Testis (tissue), 2 donors: ENCODE measurements at regions not wholly inside any gene's neighbourhood (a gene's known extent, or its start where the extent isn't known, plus 50 kb on each side); places are given as distances from the start of the nearest gene placed in this dataset.

Source experiments
- DNase-seq: peaks from one replicate; pipeline ENCODE4 v3.0.0-alpha.2; 2019
- H3K27ac ChIP-seq, 2 donors: fragments of 200-600 bp; sonication (generic); one replicate each; pipeline ENCODE4 v1.5.1; 2019
- H3K27me3 ChIP-seq: fragments of 200-600 bp; sonication (generic); one replicate; pipeline ENCODE4 v1.5.1; 2019
- H3K36me3 ChIP-seq: fragments of 200-600 bp; sonication (generic); one replicate; pipeline ENCODE4 v1.5.1; 2017; ENCODE audit warnings: low read depth; ENCODE audit errors: missing control alignments
- H3K4me1 ChIP-seq: fragments of 200-600 bp; sonication (generic); one replicate; pipeline ENCODE4 v1.5.1; 2019
- H3K4me3 ChIP-seq, 2 donors: fragments of 200-600 bp; sonication (generic); one replicate each; pipeline ENCODE4 v1.5.1; 2017 to 2019
- H3K9me3 ChIP-seq: fragments of 200-600 bp; sonication (generic); one replicate; pipeline ENCODE4 v1.5.1; 2017
- POLR2A ChIP-seq: fragments of 450-650 bp; IDR thresholded peaks from one replicate; pipeline ENCODE4 v1.6.1; 2017; ENCODE audit warnings: antibody characterized with exemption, mild to moderate bottlenecking, moderate library complexity
- WGBS, 2 donors: methylation state at CpG; one replicate each; pipeline ENCODE4 v1.1.5; 2018; 5-methylcytosine and 5-hydroxymethylcytosine counted together
- intact Hi-C: fragments of 100-400 bp; cut with DNase I; formaldehyde crosslinking; loops from one replicate; pipeline ENCODE4 v1.15.1; 2023; ENCODE audit warnings: low total_unique reads
- TF ChIP-seq, protein P1 (sequence below), 3 experiments: fragments of 450-650 bp in 2 of 3; fragments of 200-600 bp in 1 of 3; sonication (generic) in 1 of 3; IDR thresholded peaks; one replicate each; pipeline ENCODE4 v1.5.1; 2016 to 2019; ENCODE audit warnings: antibody characterized with exemption in 3 of 3, mild to moderate bottlenecking in 2 of 3, moderate library complexity in 1 of 3

DNA sequence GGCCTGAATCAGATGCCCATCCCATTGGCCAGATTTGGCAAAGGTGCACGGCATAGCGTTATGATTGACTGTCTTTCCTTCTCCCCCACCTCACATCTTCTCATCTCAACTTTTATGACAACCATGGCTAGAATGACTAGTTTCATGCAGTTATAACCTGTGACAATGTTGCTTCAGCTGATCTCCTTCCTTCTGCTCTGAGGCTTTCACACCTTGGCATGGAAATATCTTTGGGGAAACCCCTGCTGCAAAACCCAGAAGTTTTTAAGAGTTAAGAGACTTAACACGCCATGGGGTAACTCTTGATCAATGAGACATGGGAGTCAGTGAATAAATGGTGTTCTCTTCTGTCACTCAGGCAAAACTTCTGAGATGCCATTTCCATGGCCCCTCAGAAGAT lies 290.7 kb upstream of the MDFIC2 start:
- Histone ChIP-seq H3K27ac (no peak overlapping the region), H3K4me1 (no peaks in the 10 kb centered on the region), H3K36me3 (no peaks in the 10 kb centered on the region), H3K4me3 (no peak overlapping the region), H3K9me3 (no peaks in the 10 kb centered on the region), H3K27me3 (no peaks in the 10 kb centered on the region)
- intact Hi-C loops = no loop called here
- WGBS, 2 donors = 72 to 74% methylated on average over 3 of the region's 3 CpGs
- no peak for DNase-seq
- no peak for TF ChIP-seq POLR2A
- TF ChIP-seq, protein P1, sequence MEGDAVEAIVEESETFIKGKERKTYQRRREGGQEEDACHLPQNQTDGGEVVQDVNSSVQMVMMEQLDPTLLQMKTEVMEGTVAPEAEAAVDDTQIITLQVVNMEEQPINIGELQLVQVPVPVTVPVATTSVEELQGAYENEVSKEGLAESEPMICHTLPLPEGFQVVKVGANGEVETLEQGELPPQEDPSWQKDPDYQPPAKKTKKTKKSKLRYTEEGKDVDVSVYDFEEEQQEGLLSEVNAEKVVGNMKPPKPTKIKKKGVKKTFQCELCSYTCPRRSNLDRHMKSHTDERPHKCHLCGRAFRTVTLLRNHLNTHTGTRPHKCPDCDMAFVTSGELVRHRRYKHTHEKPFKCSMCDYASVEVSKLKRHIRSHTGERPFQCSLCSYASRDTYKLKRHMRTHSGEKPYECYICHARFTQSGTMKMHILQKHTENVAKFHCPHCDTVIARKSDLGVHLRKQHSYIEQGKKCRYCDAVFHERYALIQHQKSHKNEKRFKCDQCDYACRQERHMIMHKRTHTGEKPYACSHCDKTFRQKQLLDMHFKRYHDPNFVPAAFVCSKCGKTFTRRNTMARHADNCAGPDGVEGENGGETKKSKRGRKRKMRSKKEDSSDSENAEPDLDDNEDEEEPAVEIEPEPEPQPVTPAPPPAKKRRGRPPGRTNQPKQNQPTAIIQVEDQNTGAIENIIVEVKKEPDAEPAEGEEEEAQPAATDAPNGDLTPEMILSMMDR (IDR thresholded peaks at IDR 0.05) = no peak

DNA sequence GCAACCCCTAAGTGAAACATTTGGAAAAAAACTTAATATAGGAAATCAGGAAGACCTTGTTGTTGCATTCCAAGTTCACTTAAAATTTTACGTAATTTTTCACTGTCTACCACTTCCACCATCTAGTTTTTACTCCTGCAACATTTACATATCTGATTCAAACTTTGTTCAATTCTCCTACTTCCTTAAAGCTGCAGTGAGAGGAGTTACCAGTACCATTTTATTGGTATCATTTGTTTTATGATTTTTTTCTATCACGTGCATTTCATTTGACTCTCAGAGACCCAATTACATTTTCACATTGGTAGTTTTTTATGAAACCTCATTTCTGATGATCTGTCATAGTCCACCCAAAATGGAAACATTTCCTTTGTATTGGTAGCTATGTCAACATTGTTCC lies 284.9 kb upstream of the MDFIC2 start:
- H3K4me3 ChIP-seq = no peak overlapping the region
- intact Hi-C loops = no loop called here
- no peaks in the 10 kb centered on the region for H3K4me1 ChIP-seq
- TF ChIP-seq POLR2A = no peak
- TF ChIP-seq, protein P1 (IDR thresholded peaks at IDR 0.05) = no peak
- no peak overlapping the region for H3K27ac ChIP-seq
- no peak for DNase-seq
- WGBS, 2 donors = 93 to 95% methylated on average over 2 of the region's 2 CpGs
- H3K36me3 ChIP-seq = no peaks in the 10 kb centered on the region
- no peaks in the 10 kb centered on the region for H3K9me3 ChIP-seq
- no peaks in the 10 kb centered on the region for H3K27me3 ChIP-seq

DNA sequence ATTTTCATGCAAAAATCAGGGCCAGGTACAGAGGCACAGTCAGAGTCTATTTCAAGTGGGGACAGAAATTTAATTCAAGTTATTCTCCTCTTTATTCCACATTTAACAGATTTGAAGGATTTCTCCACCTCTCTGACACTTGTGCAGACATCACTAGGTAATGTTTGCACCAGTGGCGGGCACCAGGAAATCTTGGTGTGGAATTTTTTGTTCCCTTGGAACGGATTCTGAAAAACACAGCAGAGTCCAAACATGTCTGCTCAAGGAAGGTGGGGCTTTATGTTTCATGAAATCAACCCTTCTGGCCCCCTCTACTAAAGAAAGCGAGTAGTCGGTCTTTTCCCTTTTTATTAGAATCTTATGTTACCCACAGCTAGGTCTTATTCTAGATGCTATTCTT lies 271.2 kb upstream of the MDFIC2 start:
- Histone ChIP-seq H3K27ac (no peak overlapping the region), H3K9me3 (no peaks in the 10 kb centered on the region), H3K4me1 (no peaks in the 10 kb centered on the region), H3K27me3 (no peaks in the 10 kb centered on the region), H3K36me3 (no peaks in the 10 kb centered on the region), H3K4me3 (no peak overlapping the region)
- WGBS, 2 donors = 93 to 96% methylated on average over 4 of the region's 4 CpGs
- intact Hi-C loops = no loop called here
- DNase-seq = no peak
- TF ChIP-seq POLR2A = no peak
- TF ChIP-seq, protein P1 (IDR thresholded peaks at IDR 0.05) = no peak

DNA sequence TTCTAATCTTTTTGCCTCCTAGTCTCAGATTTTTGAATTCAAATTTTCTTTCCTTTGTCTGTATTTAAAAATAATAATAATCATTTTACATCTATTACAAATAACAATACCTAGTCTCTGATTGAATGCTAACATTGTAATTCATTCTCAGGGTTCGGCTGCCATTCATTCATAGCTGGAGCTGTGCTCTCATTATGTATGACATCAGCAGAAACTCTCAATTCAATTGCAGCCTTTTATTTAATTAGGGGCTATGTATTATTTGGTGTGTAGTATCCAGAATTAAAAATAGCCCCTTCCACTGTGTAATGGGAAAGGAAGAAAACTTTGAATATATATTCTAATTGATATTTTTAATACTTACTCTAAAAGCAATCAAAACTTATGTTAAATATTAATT lies 270.4 kb upstream of the MDFIC2 start:
- no peaks in the 10 kb centered on the region for H3K27me3 ChIP-seq
- H3K36me3 ChIP-seq = no peaks in the 10 kb centered on the region
- WGBS, 2 donors = 70 to 94% methylated on average over 1 of the region's 1 CpG
- no peak for TF ChIP-seq POLR2A
- TF ChIP-seq, protein P1 (IDR thresholded peaks at IDR 0.05) = no peak
- intact Hi-C loops = no loop called here
- no peaks in the 10 kb centered on the region for H3K4me1 ChIP-seq
- H3K9me3 ChIP-seq = no peaks in the 10 kb centered on the region
- H3K27ac ChIP-seq = no peak overlapping the region
- no peak for DNase-seq
- H3K4me3 ChIP-seq = no peak overlapping the region

DNA sequence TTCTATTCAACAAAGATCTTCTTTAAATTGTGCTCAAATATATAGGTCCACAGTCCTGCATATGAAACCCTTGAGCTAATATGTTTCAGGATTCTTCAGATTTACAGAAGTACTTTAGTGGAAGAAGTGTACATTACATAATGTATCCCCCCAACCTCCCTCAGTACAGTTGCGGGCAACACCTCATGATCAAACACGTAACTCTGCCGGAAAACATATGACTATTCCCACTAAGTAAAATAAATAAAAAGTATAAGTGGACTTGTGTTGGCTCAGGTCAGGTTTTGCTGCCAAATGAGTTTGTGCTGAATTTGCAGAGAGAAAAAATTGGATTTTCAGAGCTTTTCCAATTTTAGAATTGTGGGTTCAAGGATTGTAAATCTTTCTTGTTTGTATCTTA lies 267.6 kb upstream of the MDFIC2 start:
- H3K27ac ChIP-seq = no peak overlapping the region
- H3K36me3 ChIP-seq = no peaks in the 10 kb centered on the region
- intact Hi-C loops = no loop called here
- H3K4me1 ChIP-seq = no peaks in the 10 kb centered on the region
- DNase-seq = no peak
- WGBS, 2 donors = 90 to 92% methylated on average over 3 of the region's 3 CpGs
- H3K9me3 ChIP-seq = no peaks in the 10 kb centered on the region
- no peak overlapping the region for H3K4me3 ChIP-seq
- H3K27me3 ChIP-seq = no peaks in the 10 kb centered on the region
- no peak for TF ChIP-seq POLR2A
- TF ChIP-seq, protein P1 (IDR thresholded peaks at IDR 0.05) = no peak
